ENCODE measurements at regions not wholly inside any gene's neighbourhood (a gene's known extent, or its start where the extent isn't known, plus 50 kb on each side); places are given as distances from the start of the nearest gene placed in this dataset.
"Not testable (repeated sequence)": the region's sequence is repeated elsewhere in the genome, so short reads cannot be mapped to it uniquely, and the experiment has no call there.

DNA sequence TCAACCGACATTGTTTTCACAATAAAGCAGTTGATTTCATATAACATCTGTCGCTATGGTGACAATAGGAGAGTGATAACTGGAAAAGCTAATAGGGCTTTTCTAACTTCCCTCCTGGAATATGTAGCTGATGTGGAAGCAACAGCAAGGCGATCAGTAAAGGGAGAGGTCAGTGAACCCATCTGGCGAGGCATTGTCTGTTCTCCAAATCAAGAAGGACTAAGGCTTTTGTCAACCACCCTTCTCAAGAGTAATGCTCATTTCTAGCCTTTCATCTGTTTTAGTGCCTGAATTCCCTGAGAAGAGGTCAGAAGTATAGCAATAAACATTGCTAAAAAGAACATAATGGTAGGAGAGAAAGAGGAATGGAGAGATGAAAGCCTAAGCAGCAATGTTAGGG, 201.3 kb downstream of the AKAP7 start:
- in situ Hi-C loops (cut with HindIII; ENCODE audit: low sequenced_read_pairs) = no loop called here
- H3K4me3 ChIP-seq (ENCODE audit: low read depth, low read length) = no peak overlapping the region
- TF ChIP-seq, protein P1, sequence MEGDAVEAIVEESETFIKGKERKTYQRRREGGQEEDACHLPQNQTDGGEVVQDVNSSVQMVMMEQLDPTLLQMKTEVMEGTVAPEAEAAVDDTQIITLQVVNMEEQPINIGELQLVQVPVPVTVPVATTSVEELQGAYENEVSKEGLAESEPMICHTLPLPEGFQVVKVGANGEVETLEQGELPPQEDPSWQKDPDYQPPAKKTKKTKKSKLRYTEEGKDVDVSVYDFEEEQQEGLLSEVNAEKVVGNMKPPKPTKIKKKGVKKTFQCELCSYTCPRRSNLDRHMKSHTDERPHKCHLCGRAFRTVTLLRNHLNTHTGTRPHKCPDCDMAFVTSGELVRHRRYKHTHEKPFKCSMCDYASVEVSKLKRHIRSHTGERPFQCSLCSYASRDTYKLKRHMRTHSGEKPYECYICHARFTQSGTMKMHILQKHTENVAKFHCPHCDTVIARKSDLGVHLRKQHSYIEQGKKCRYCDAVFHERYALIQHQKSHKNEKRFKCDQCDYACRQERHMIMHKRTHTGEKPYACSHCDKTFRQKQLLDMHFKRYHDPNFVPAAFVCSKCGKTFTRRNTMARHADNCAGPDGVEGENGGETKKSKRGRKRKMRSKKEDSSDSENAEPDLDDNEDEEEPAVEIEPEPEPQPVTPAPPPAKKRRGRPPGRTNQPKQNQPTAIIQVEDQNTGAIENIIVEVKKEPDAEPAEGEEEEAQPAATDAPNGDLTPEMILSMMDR (IDR thresholded peaks at IDR 0.05; ENCODE audit: low read depth, low read length, missing control alignments) = no peak
- no peak for DNase-seq (ENCODE audit: low read depth)

DNA sequence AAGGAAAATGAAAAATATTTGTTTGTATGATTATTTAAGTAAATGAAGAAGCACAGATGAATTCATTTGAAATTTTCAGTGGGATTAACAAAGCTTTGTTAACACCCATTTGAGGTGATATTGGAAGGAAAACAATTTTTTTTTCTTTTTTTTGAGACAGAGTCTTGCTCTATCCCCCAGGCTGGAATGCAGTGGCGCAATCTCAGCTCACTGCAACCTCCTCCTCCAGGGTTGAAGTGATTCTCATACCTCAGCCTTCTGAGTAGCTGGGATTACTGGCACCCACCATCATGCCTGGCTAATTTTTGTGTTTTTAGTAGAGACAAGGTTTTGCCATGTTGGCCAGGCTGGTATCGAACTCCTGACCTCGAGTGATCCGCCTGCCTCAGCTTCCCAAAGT, 211.6 kb downstream of the AKAP7 start:
- in situ Hi-C loops (cut with HindIII; ENCODE audit: low sequenced_read_pairs); H3K4me3 ChIP-seq (ENCODE audit: low read depth, low read length); DNase-seq (ENCODE audit: low read depth): not testable (repeated sequence)

DNA sequence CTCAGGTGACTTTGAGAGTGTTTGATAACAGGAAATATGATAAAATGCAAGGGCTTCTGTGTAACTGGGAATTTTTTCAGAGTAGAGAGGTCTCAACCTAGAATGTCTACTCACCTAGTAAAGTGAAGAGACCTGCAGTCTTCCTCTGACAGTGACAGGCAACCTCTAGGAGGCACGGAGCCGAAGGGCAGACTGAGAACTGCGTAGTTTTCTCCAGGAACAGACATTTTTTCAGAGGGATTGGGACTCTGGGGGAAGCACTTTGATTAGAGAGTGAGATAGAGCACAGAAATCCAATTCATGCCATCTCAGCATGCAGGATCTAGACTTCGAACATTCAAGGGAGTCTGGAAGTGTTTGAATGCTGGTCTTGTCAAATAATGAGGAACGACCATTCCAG, 213.3 kb downstream of the AKAP7 start:
- in situ Hi-C loops (cut with HindIII; ENCODE audit: low sequenced_read_pairs) = no loop called here
- DNase-seq (ENCODE audit: low read depth) = no peak
- no peak overlapping the region for H3K4me3 ChIP-seq (ENCODE audit: low read depth, low read length)
- TF ChIP-seq, protein P1 (IDR thresholded peaks at IDR 0.05; ENCODE audit: low read depth, low read length, missing control alignments) = no peak

DNA sequence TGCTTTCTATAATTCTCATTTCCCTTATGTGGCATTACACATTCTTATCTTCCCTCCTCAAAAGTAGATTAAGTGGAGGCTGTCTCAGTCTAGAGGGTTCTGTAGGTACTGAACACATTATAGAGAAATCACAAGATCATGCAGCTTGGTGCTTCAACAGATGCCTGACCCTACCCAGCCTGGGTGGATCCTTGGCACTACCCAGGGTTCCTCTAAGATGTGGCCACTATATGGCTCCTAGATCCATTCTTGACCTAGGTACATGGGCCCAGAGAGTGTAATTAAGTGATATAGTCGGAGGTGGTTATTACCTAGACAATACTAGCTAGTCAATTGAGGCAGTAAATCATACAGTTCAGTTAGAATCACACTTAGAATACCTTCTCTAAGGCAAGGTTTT, 213.9 kb downstream of the AKAP7 start:
- in situ Hi-C loops (cut with HindIII; ENCODE audit: low sequenced_read_pairs) = no loop called here
- DNase-seq (ENCODE audit: low read depth) = no peak
- H3K4me3 ChIP-seq (ENCODE audit: low read depth, low read length) = no peak overlapping the region
- TF ChIP-seq, protein P1 (IDR thresholded peaks at IDR 0.05; ENCODE audit: low read depth, low read length, missing control alignments) = no peak

DNA sequence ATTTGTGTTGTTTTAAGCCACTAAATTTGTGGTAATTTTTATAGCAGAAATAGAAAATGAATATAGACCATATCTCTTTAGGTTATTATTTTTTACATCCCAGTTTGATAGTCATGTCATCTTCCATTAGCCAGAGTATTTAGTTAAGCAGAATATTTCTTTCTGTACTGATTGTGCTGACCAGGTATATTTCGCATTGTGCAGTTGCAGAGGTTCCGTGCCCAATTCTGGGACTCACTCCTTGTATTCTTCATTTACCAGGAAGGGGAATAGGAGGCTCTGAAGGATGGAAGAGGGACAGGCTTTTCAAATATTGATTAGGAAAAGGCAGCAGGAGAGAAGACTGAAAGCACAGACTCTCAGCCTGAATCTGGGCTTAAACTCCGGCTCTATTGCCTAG, 217.8 kb downstream of the AKAP7 start:
- no peak for DNase-seq (ENCODE audit: low read depth)
- in situ Hi-C loops (cut with HindIII; ENCODE audit: low sequenced_read_pairs) = no loop called here
- no peak overlapping the region for H3K4me3 ChIP-seq (ENCODE audit: low read depth, low read length)
- TF ChIP-seq, protein P1 (IDR thresholded peaks at IDR 0.05; ENCODE audit: low read depth, low read length, missing control alignments) = no peak

DNA sequence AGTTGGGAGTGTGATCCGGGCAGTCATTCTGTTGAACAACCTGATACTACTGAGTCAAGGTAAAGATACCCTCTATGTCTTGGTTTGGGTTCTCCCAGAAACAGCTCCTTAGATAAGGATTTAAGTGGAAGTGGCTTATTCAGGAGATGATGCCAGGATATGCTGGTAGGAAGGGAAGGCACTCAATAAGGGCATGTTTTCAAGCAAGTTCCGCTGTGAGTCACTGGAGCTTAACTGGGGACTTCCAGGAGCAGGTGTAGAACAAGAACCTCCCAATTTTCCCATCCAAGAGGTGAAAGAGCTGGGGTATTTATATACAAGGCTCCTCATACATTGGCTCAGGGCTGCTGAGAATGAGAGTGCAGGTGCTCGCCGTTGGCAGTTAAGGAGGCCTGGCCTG, 218.6 kb downstream of the AKAP7 start:
- no peak for DNase-seq (ENCODE audit: low read depth)

DNA sequence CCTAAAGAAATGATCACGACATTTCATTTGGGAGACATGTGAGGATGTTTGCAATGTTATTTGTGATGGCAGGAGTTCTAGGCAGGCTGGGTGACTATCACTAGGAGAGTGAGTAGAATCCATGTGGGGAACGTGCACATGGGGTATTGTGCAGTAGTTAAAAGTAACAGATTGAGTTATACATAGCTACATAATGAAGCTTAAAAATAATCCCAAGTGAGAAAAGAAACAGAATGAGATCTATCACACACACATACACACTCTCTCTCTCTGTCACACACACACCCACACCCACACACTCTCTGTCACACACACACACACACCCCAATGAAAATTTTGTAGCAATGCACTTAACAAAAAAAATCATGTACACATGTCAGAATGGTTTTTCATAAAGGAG, 218.7 kb upstream of the ARG1 start:
- TF ChIP-seq, protein P1 (IDR thresholded peaks at IDR 0.05; ENCODE audit: low read depth, low read length, missing control alignments) = no peak
- no peak for DNase-seq (ENCODE audit: low read depth)
- in situ Hi-C loops (cut with HindIII; ENCODE audit: low sequenced_read_pairs) = no loop called here
- no peak overlapping the region for H3K4me3 ChIP-seq (ENCODE audit: low read depth, low read length)

More for the DNA sequence above, 218.6 kb downstream of the AKAP7 start:
- H3K4me3 ChIP-seq (ENCODE audit: low read depth, low read length) = no peak overlapping the region
- TF ChIP-seq, protein P1 (IDR thresholded peaks at IDR 0.05; ENCODE audit: low read depth, low read length, missing control alignments) = no peak
- in situ Hi-C loops (cut with HindIII; ENCODE audit: low sequenced_read_pairs) = no loop called here

All from astrocyte of the cerebellum (primary cell).